Neural cell (in vitro differentiated cells): ENCODE measurements at regions not wholly inside any gene's neighbourhood (a gene's known extent, or its start where the extent isn't known, plus 50 kb on each side); places are given as distances from the start of the nearest gene placed in this dataset.

Experiments
- H2AFZ ChIP-seq: fragments of 200-600, 300-800 bp; sonication (generic), shearing (Covaris generic); 2 replicates; pipeline ENCODE4 v1.6.0; 2014; ENCODE audit warnings: low read depth, mild to moderate bottlenecking, antibody characterized with exemption, low read length, moderate library complexity
- H3F3A ChIP-seq: fragments of 200-600 bp; shearing (Covaris generic); 2 replicates; pipeline ENCODE4 v1.6.1; 2016; ENCODE audit warnings: mild to moderate bottlenecking, moderate library complexity, mixed read lengths, antibody characterized with exemption, low read length; ENCODE audit not compliant: insufficient read depth, poor library complexity, severe bottlenecking
- H3K27ac ChIP-seq: fragments of 200-600, 300-800 bp; sonication (generic), shearing (Covaris generic); 2 replicates; pipeline ENCODE4 v1.5.1; 2014; ENCODE audit warnings: mild to moderate bottlenecking, low read length, moderate library complexity
- H3K27me3 ChIP-seq: fragments of 300-800, 200-600 bp; sonication (generic), shearing (Covaris generic); 2 replicates; pipeline ENCODE4 v1.6.0; 2014; ENCODE audit warnings: mild to moderate bottlenecking, low read depth, low read length, moderate library complexity; ENCODE audit not compliant: insufficient read depth
- H3K36me3 ChIP-seq: fragments of 300-800, 200-600 bp; sonication (generic), shearing (Covaris generic); 2 replicates; pipeline ENCODE4 v1.5.1; 2014; ENCODE audit warnings: mild to moderate bottlenecking, antibody characterized with exemption, low read length, moderate library complexity; ENCODE audit not compliant: insufficient read depth
- H3K4me2 ChIP-seq: fragments of 300-800, 200-600 bp; sonication (generic), shearing (Covaris generic); 2 replicates; pipeline ENCODE4 v1.6.0; 2014; ENCODE audit warnings: mild to moderate bottlenecking, low read length
- H3K4me3 ChIP-seq: fragments of 300-800, 200-600 bp; sonication (generic), shearing (Covaris generic); 2 replicates; pipeline ENCODE4 v1.5.1; 2014; ENCODE audit warnings: mild to moderate bottlenecking, low read length, moderate library complexity
- H3K79me2 ChIP-seq: fragments of 200-600 bp; shearing (Covaris generic); replicated peaks from 2 replicates; pipeline ENCODE4 v1.6.0; 2014; ENCODE audit warnings: mild to moderate bottlenecking, low read length, moderate library complexity; ENCODE audit not compliant: insufficient read depth
- H3K9ac ChIP-seq: fragments of 300-800, 200-600 bp; sonication (generic), shearing (Covaris generic); 2 replicates; pipeline ENCODE4 v1.6.1; 2016; ENCODE audit warnings: mild to moderate bottlenecking, low read length, mixed read lengths
- H3K9me2 ChIP-seq: fragments of 200-600 bp; shearing (Covaris generic); 2 replicates; pipeline ENCODE4 v1.6.1; 2016; ENCODE audit warnings: mild to moderate bottlenecking, low read length, mixed read lengths; ENCODE audit not compliant: insufficient read depth
- H3K9me3 ChIP-seq: fragments of 200-600, 300-800 bp; sonication (generic), shearing (Covaris generic); 2 replicates; pipeline ENCODE4 v1.6.1; 2016; ENCODE audit warnings: mild to moderate bottlenecking, mixed run types, low read length, moderate library complexity, mixed read lengths
- H4K20me1 ChIP-seq: fragments of 200-600 bp; shearing (Covaris generic); 2 replicates; pipeline ENCODE4 v1.6.1; 2016; ENCODE audit warnings: mild to moderate bottlenecking, mixed run types; ENCODE audit not compliant: insufficient read depth
- CTCF ChIP-seq: fragments of 450-650 bp; IDR thresholded peaks from 2 replicates; pipeline ENCODE4 v1.5.1; 2014; ENCODE audit warnings: antibody characterized with exemption, mild to moderate bottlenecking, moderate library complexity; ENCODE audit not compliant: poor library complexity, severe bottlenecking
- EP300 ChIP-seq: fragments of 450-650 bp; conservative IDR thresholded peaks from 2 replicates; pipeline ENCODE4 v1.6.1; 2014; ENCODE audit warnings: antibody characterized with exemption, mild to moderate bottlenecking, moderate library complexity; ENCODE audit not compliant: poor library complexity, severe bottlenecking
- EZH2 ChIP-seq: fragments of 200-600, 300-800 bp; shearing (Covaris generic), sonication (generic); IDR thresholded peaks from 2 replicates; pipeline ENCODE4 v1.6.1; 2014; ENCODE audit warnings: antibody characterized with exemption, low read length, borderline replicate concordance, mild to moderate bottlenecking; ENCODE audit not compliant: insufficient read depth, poor library complexity, severe bottlenecking
- MXI1 ChIP-seq: fragments of 450-650 bp; conservative IDR thresholded peaks from 2 replicates; pipeline ENCODE4 v1.6.1; 2014; ENCODE audit warnings: antibody characterized with exemption, mild to moderate bottlenecking; ENCODE audit not compliant: poor library complexity, severe bottlenecking
- POLR2AphosphoS5 ChIP-seq: IDR thresholded peaks from 2 replicates; pipeline ENCODE4 v1.6.1; 2012
- RAD21 ChIP-seq: fragments of 450-650 bp; conservative IDR thresholded peaks from 2 replicates; pipeline ENCODE4 v1.6.1; 2014; ENCODE audit warnings: antibody characterized with exemption, mild to moderate bottlenecking, moderate library complexity
- REST ChIP-seq: IDR thresholded peaks from 2 replicates; pipeline ENCODE4 v1.6.1; 2012; ENCODE audit warnings: borderline replicate concordance
- SMC3 ChIP-seq: fragments of 450-650 bp; conservative IDR thresholded peaks from 2 replicates; pipeline ENCODE4 v1.6.1; 2014; ENCODE audit warnings: antibody characterized with exemption, mild to moderate bottlenecking, moderate library complexity; ENCODE audit not compliant: poor library complexity
- TAF1 ChIP-seq: IDR thresholded peaks from 2 replicates; pipeline ENCODE4 v1.6.1; 2012; ENCODE audit warnings: low read depth

DNA sequence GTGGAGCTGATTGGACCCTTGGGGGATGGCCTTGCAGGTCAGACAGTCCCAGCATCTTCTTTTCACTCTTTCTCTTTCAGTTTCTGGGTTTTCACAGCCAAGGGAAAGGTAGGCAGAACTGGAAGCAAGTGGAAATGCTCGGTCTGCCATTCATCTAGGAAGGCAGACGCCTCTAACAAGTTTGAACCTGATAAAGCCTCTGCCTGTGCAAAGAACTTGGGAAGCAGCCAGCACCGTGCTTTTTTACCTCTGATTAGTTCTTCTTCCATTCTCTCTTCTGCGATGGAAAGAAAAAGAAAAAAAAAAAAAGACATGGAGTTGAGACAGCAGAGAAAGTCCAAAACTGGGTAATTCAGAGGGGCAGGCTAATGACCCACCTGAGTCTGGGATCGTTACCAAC lies 997.8 kb upstream of the EEF2KMT start:
- Histone ChIP-seq H3K4me3 (no peak overlapping the region), H3K4me2 (no peak overlapping the region), H3F3A (no peaks in the 10 kb centered on the region), H4K20me1 (no peaks in the 10 kb centered on the region), H3K9ac (no peak overlapping the region), H3K79me2 (peaks cover 2% of the 10 kb centered on the region), H2AFZ (no peak overlapping the region), H3K36me3 (no peaks in the 10 kb centered on the region), H3K27me3 (no peaks in the 10 kb centered on the region), H3K9me3 (no peaks in the 10 kb centered on the region), H3K9me2 (no peaks in the 10 kb centered on the region), H3K27ac (no peak overlapping the region)
- no peak for TF ChIP-seq EP300
- TF ChIP-seq RAD21: no peak
- TF ChIP-seq POLR2AphosphoS5: no peak
- no peak for TF ChIP-seq REST
- TF ChIP-seq CTCF: no peak
- no peak for TF ChIP-seq SMC3
- TF ChIP-seq TAF1: no peak
- TF ChIP-seq MXI1: no peak
- TF ChIP-seq EZH2: no peak

DNA sequence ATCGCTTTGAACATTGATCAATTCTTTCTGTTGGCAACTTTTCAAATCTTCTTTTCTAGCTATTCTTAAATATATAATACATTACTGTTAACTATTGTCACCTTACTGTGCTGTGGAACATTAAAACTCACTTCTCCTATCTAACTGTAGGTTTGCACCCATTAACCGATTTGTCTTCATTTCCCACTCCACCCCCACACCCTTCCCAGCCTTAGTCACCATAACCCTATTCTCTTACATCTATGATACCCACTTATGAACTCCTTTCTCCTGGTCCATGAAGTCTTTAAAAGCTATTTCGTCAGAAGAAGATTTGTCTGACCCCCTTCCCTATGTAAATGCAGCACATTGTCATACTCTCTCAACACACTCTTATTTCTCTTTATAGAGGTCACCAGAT lies 993.4 kb upstream of the EEF2KMT start:
- H3K9me2 ChIP-seq: no peaks in the 10 kb centered on the region
- H3K9ac ChIP-seq: no peak overlapping the region
- no peaks in the 10 kb centered on the region for H3K27me3 ChIP-seq
- no peak overlapping the region for H3K4me2 ChIP-seq
- H3K36me3 ChIP-seq: no peaks in the 10 kb centered on the region
- no peak overlapping the region for H2AFZ ChIP-seq
- no peaks in the 10 kb centered on the region for H4K20me1 ChIP-seq
- H3K4me3 ChIP-seq: no peak overlapping the region
- no peaks in the 10 kb centered on the region for H3K9me3 ChIP-seq
- H3K27ac ChIP-seq: no peak overlapping the region
- H3K79me2 ChIP-seq: no peaks in the 10 kb centered on the region
- TF ChIP-seq POLR2AphosphoS5 (no peak), MXI1 (no peak)
- no peaks in the 10 kb centered on the region for H3F3A ChIP-seq

DNA sequence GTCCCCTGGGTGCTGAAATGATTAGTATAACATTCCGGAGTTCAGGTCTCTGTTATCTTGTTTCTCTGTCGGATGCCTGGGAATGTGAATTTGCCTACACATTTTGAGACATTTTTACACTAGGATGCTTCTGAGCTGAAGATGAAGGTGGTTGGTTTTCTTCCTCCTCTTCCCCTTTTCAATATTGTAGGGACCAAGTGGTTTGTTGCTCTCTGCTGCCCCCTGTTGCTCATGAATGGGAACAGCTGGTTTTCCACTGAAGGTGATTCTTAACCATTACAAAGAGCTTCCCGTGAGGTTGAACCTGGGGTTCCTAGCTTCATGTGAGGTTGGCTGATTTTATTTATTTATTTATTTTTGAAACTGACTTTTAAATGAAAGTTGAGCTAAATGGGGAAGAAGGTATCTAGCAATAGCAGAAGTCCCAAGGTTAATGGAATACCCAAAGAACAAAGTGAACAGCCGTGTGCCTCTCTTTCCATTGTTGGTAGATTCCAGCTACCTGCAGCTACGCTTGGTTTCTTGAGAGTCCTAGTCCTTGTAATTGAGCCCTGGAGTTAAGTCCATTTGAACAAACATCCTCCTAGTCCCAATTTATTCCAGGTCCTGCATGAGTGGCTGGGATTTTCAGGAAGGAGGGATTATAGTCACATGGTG lies 983.9 kb upstream of the EEF2KMT start:
- Histone ChIP-seq H3K36me3 (no peaks in the 10 kb centered on the region), H3K9me2 (no peaks in the 10 kb centered on the region), H3F3A (no peaks in the 10 kb centered on the region), H3K27me3 (no peaks in the 10 kb centered on the region), H2AFZ (no peak overlapping the region), H3K9me3 (no peaks in the 10 kb centered on the region), H3K27ac (no peak overlapping the region), H3K4me2 (no peak overlapping the region), H3K9ac (no peak overlapping the region), H3K79me2 (peaks cover 4% of the 10 kb centered on the region), H3K4me3 (no peak overlapping the region), H4K20me1 (no peaks in the 10 kb centered on the region)
- TF ChIP-seq SMC3 (peak; percentile 67), CTCF (peak; percentile 68), MXI1 (no peak), TAF1 (no peak), RAD21 (peak; percentile 63), EP300 (no peak), POLR2AphosphoS5 (no peak), EZH2 (no peak), REST (no peak)
